22Rv1 (cell line): ENCODE measurements at regions not wholly inside any gene's neighbourhood (a gene's known extent, or its start where the extent isn't known, plus 50 kb on each side); places are given as distances from the start of the nearest gene placed in this dataset.

ENCODE experiments used
- CTCF ChIP-seq: fragments of 450-650 bp; IDR thresholded peaks from 2 replicates; pipeline ENCODE4 v1.5.1; 2017; ENCODE audit warnings: mild to moderate bottlenecking
- ZFX ChIP-seq: fragments of 450-650 bp; IDR thresholded peaks from 2 replicates; pipeline ENCODE4 v1.6.1; 2017; ENCODE audit warnings: antibody characterized with exemption, borderline replicate concordance

GRCh38 chrX:121635141-121635540, 587.7 kb downstream of the GLUD2 start:
- TF ChIP-seq CTCF (no peak), ZFX (no peak)
